Fibroblast of skin of right biceps (primary cell): ENCODE measurements at regions not wholly inside any gene's neighbourhood (a gene's known extent, or its start where the extent isn't known, plus 50 kb on each side); places are given as distances from the start of the nearest gene placed in this dataset.
A peak's percentile ranks its signal among the peaks of the same experiment; 100 is the strongest.

Experiments
- DNase-seq: peaks from one replicate; pipeline ENCODE4 v3.0.0-alpha.2; 2013

GRCh38 chr14:36408388-36408787 lies 88.0 kb upstream of the MBIP start:
- DNase-seq, result no peak

- DNase-seq, result no peak
Measured at GRCh38 chr14:36405589-36406274, 85.3 kb upstream of the MBIP start.

- no peak for DNase-seq
Measured at GRCh38 chr14:36402867-36403266, 82.4 kb upstream of the MBIP start.

- no peak for DNase-seq
Measured at GRCh38 chr14:36398463-36399291, 78.2 kb upstream of the MBIP start.

- no peak for DNase-seq
Measured at GRCh38 chr14:36397357-36397756, 76.9 kb upstream of the MBIP start.

GRCh38 chr14:36396798-36397197 lies 76.4 kb upstream of the MBIP start:
- no peak for DNase-seq

GRCh38 chr14:36394593-36394992 lies 74.2 kb upstream of the MBIP start:
- DNase-seq, result no peak

- no peak for DNase-seq
Measured at GRCh38 chr14:36390718-36391117, 70.3 kb upstream of the MBIP start.

GRCh38 chr14:36383767-36384431 lies 63.5 kb upstream of the MBIP start:
- no peak for DNase-seq

- DNase-seq, result peak; percentile 69
Measured at GRCh38 chr14:36373982-36374673, 53.7 kb upstream of the MBIP start.
